ENCODE measurements at regions not wholly inside any gene's neighbourhood (a gene's known extent, or its start where the extent isn't known, plus 50 kb on each side); places are given as distances from the start of the nearest gene placed in this dataset.

DNA sequence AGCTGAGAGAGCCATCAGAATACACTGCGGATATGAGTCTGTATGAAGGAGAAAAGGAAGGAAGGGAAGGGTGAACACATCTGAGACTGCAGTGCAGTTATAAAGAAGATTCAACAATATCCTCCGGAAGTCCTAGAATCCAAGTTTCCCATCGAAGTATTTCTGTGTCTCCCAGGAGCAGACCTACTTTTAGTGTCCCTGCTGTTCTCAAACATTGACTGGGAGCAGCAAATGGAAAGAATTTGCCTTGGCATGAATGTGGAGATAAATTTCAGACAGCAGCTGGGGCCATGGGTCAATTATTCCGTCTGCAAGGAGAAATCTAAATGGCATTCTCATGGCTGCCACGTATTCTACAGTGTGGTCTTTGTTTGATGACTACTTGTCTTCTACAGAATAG, 478.1 kb upstream of the SMC2 start:
- no peak for DNase-seq (ENCODE audit: low read depth in 2 of 2)

DNA sequence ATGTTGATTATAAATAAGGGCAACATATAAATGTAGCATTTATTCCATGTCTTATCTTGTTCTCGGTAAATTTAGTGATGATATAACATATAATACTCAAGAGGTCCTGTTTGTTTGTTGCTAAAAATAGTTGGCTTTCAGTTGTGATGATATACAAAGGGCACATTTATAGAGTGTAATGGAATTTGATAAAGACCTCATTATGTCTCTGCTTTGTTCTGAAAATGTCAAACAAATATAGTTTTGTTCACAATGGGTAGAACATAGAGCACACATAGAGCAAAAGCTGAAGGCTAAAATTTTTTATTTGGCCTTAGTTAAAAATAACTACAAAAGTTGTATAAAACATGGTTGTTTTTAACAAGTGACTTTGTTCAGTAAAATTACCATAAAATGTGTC, 477.1 kb upstream of the SMC2 start:
- no peak for DNase-seq (ENCODE audit: low read depth in 2 of 2)

DNA sequence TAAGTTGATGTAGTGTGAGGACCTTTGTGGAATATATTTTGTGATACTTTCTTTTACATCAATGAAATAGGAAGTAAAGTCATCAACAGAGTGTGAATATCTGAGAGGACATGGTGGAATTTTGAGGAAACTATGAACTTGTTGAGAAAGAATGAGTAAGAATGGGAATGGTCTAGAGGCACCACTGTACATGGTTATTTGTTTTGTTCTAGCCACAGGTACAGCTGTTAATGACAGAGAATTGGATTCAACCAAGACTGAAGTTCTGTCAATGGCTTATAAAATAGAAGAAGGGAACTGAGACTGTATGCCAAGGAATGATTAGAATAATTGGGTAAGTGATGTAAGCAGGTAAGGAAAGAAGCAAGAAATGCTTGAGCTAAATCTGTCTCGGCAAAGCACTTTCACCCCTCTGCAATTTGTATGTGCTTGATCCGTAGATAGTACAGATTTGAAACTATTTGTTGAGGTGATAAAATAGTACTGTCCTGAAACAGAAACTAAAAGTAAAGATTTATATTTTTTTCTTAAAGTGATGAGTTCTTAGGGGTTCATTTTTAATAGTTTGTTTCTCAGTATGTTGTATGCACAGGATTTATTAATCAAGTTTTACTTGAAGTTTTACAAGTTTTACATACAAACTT, 468.8 kb upstream of the SMC2 start:
- no peak for DNase-seq (ENCODE audit: low read depth in 2 of 2)

DNA sequence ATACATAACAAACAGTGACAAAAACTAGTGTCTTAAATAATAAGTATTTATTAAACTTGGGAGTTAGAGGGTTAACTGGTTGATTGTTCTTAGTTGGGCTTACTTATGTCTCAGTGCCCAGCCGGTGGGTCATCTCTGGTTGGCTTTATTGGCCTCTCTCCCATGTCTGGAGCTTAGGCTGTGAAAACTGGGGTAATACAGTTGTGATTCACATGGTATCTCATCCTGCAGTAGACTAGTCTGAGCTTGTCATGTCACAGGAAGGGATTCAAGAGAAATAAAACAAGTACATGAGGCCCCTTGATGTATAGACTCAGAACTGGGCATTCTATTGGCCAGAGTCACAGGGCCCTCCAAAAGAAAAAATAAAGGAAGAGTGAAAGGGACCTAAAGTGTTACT, 466.4 kb upstream of the SMC2 start:
- no peak for DNase-seq (ENCODE audit: low read depth in 2 of 2)

- DNase-seq (ENCODE audit: low read depth in 2 of 2), result no peak
Measured at GRCh38 chr9:103649086-103649485, 445.0 kb upstream of the SMC2 start.

DNA sequence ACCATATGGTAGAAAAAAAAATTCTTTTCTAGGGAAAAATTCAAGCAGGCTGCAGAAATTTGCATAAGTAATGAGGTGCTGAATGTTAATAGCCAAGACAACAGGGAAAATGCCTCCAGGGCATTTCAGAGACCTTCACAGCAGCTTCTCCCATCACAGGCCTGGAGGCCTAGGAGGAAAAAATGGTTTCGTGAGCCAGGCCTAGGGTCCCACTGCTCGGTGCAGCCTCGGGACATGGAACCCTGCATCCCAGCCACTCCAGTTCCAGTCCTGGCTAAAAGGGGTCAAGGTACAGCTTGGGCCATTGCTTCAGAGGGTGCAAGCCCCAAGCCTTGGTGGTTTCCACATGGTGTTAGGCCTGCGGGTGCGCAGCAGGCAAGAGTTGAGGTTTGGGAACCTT, 436.0 kb upstream of the SMC2 start:
- no peak for DNase-seq (ENCODE audit: low read depth in 2 of 2)

DNA sequence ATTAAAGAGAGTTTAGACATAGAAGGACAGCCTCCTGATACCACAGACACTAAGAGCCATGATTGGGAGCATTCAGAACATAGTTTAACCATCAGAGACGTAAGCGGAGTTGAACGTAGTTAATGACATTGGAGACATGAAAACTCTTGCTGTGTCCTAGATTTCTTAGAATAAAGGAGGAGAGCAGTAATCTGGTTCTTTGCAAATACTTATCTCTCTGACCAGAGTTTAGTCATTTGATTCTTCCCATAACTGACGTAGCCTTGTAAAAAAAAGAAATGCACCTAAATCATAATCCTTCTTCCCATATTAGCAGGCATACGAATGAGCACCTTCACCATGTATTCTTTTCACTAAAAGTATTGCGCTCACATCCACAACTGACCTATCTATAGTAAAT, 433.3 kb upstream of the SMC2 start:
- no peak for DNase-seq (ENCODE audit: low read depth in 2 of 2)

GRCh38 chr9:103661663-103662062, 432.4 kb upstream of the SMC2 start:
- DNase-seq (ENCODE audit: low read depth in 2 of 2), result no peak

GRCh38 chr9:103669296-103669695, 424.8 kb upstream of the SMC2 start:
- no peak for DNase-seq (ENCODE audit: low read depth in 2 of 2)

- DNase-seq (ENCODE audit: low read depth in 2 of 2), result no peak
Measured at GRCh38 chr9:103674271-103674670, 419.8 kb upstream of the SMC2 start.

- no peak for DNase-seq (ENCODE audit: low read depth in 2 of 2)
Measured at GRCh38 chr9:103680581-103680980, 413.5 kb upstream of the SMC2 start.

- DNase-seq (ENCODE audit: low read depth in 2 of 2), result no peak
Measured at GRCh38 chr9:103681435-103681834, 412.7 kb upstream of the SMC2 start.

- no peak for DNase-seq (ENCODE audit: low read depth in 2 of 2)
Measured at GRCh38 chr9:103700195-103700962, 393.7 kb upstream of the SMC2 start.

DNA sequence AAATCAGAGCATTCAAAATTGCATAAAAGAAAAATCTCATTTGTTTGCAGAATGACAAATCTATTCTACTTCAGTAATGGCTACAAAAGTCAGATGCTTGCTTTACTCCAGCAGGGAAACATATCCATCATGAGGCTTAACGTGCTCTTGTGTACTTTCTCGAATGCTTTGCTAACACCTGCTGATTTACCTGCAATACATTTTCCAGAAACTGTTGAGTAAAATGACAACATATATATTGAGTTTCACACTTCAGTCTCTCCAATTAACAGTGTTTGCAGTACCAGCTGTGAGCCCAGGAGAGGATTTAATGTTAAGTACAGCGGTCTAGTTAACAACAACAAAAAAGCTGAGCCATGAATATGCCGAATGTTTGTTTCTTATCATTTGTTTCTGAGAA, 391.5 kb upstream of the SMC2 start:
- no peak for DNase-seq (ENCODE audit: low read depth in 2 of 2)

GRCh38 chr9:103707181-103707580, 386.9 kb upstream of the SMC2 start:
- no peak for DNase-seq (ENCODE audit: low read depth in 2 of 2)

DNA sequence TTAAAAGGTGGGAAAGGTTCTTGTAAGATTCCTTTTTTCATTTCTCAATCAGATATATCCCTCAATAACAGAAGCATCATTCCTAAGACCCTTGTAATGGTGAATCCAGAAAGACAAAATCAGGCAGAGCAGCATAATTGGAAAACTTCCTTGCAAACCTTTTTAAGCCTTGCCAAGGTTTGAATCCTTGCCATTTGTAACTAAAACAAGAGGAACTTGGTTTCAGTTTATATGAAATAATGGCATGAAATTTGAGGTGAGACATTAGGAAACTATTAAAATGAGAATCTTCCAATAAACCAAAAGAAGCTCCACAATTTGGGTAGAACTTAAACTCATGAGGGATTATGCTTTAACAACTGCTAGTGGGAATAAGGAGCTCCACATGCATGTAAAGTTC, 384.7 kb upstream of the SMC2 start:
- no peak for DNase-seq (ENCODE audit: low read depth in 2 of 2)

GRCh38 chr9:103713631-103714030, 380.5 kb upstream of the SMC2 start:
- DNase-seq (ENCODE audit: low read depth in 2 of 2), result no peak

DNA sequence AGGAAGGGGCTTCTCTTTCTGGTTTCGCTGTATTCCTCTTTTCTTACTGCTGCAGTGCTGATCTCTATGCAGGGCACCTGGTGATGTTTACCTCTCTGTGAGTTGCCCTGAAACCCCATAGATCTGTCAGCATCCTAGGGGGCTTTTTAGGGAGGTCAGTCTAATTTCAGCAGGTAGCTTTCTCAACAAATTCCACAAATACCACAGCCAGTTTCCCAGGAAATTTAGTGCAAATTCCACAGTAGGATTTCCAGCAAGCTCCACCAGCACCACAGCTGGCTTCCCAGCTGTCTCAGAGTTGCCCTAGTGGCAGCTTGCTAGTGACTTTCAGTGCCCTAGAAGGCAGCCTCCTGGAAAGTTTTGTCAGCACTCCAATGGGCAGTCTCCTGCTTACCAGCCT, 379.1 kb upstream of the SMC2 start:
- no peak for DNase-seq (ENCODE audit: low read depth in 2 of 2)

GRCh38 chr9:103721056-103721455, 373.1 kb upstream of the SMC2 start:
- DNase-seq (ENCODE audit: low read depth in 2 of 2), result no peak

- DNase-seq (ENCODE audit: low read depth in 2 of 2), result no peak
Measured at GRCh38 chr9:103730866-103731265, 363.2 kb upstream of the SMC2 start.

GRCh38 chr9:103731541-103731940, 362.6 kb upstream of the SMC2 start:
- no peak for DNase-seq (ENCODE audit: low read depth in 2 of 2)

GRCh38 chr9:103734471-103734870, 359.6 kb upstream of the SMC2 start:
- DNase-seq (ENCODE audit: low read depth in 2 of 2), result no peak

DNA sequence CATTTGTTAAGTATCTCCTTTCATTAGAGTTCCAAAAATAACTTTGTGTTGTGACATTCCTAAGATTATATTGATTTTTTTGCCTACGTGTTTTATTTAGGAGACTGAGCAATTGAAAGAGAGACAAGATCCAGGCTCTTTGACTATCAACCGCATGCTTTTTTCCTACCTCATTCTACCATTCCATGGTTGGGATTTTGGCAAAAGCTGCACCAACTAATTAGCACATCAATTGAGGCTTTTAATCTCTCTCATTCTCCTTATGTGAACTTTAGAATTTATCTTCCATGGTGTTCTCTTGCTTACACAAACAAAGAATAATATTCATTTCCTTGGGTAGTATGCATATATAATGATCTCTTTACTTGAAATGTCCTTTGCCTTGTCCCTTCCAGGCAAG, 338.7 kb upstream of the SMC2 start:
- DNase-seq (ENCODE audit: low read depth in 2 of 2), result no peak

- DNase-seq (ENCODE audit: low read depth in 2 of 2), result no peak
Measured at GRCh38 chr9:103755986-103756385, 338.1 kb upstream of the SMC2 start.

Measured in stimulated activated CD4-positive, alpha-beta T cell treated with anti-CD3 and anti-CD28 coated beads, Interleukin-1b, Interleukin-23, amount 100 ng/mL, for 4 hours (primary cell).